ENCODE measurements at regions not wholly inside any gene's neighbourhood (a gene's known extent, or its start where the extent isn't known, plus 50 kb on each side); places are given as distances from the start of the nearest gene placed in this dataset.
"Not testable (repeated sequence)": the region's sequence is repeated elsewhere in the genome, so short reads cannot be mapped to it uniquely, and the experiment has no call there.

DNA sequence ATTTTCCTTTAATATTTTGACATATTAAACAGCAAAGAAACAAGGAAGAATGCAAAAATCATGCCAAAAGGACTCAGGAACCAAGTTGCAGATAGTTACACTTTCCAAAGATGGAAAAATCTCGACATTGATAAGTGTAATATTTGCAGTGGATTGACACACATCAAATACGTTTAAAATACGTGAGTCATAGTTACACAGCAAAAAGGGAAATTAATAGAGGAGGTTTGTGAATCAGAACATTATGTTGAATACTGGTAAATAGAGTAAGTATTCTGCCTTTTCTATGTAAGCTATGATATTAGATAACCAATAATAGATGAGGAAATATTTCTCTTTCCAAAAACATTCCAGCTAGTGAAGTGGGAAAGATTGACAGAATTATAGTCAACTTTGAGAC, 1761.3 kb upstream of the IGFBP7 start:
- no peak for DNase-seq

DNA sequence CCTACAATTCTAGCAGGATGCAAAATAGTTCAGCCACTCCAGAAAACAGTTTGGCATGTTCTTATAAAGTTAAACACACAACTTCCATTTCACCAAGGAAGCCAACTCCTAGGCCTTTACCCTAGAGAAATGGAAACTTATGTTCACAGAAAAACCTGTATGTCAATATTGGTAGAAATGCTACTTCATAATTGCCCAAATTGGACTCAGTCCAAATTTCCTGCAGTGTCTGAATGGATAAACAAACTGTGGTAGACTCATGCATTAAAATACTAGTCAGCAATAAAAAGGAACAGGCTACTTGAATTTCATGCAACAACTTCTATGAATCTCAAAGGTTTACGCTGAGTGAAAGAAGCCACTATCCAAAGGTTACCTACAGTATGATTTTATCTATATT, 1738.8 kb upstream of the IGFBP7 start:
- DNase-seq, result no peak

DNA sequence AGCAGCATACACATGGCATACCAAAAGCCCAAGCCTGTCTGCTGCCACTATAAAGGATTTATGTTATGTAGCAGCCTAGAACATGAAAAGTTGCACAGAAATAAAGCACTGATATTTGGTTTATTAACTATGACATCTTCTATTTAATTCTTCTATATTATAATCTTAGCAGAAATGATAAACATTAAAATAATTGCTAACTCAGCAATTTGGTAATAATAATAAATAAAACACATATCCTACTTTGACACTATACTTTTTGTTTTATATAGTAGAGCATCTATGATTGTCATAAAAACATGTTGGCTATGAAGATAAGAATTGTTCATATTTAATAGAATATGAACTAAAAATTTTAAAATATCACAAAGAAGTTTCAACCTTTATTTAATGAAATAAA, 1733.3 kb upstream of the IGFBP7 start:
- no peak for DNase-seq

DNA sequence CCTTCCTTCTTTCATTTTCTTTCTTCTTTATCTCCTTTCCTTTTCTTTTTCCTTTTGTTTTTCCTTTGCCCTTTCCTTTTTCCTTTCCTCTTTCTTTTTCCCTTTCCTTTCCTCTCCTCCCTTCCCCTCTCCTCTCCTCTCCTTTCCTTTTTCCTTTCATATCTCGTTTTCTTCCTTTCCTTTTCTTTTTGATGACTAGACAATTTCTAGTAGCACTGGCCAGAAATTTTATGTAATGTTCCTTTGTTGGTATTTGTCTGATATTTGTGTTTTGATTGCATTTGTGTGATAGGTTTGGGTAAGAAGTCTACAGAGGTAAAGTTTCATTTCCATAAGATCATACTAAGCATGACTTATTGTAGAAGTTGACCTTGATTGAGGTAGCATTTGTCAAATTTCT, 1722.9 kb upstream of the IGFBP7 start:
- no peak for DNase-seq

DNA sequence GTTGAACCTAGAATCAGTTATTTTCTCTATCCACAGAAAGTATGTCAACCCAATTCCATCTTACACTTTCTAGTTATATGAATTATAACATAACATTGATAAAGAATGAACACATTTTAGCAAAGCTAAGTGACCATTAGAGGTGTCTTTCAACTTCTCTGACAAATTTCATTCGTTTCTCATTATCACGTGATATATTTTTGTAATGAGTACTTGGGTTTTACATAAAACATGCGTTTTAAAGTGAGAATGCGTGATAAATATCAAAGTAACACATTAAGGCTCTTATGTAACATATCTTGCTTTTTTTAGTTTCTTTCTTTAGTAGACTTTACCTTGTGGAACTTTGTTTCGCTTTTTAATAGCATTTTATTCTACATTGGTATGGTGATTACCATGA, 1715.1 kb upstream of the IGFBP7 start:
- DNase-seq, result no peak

DNA sequence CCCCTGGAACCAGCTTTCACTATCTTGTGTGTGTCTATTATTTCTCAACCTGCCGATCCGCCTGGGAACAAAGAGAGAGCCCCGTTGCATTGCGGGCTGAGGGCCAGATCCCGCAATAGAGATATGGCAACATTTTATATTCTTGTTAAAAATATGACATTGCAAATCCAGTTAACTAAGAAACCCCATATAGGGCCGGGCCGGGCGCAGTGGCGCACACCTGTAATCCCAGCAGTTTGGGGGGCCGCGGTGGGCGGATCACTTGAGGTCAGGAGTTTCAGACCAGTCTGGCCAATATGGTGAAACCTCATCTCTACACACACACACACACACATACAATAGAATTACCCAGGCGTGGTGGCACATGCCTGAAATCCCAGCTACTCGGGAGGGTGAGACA, 1708.4 kb upstream of the IGFBP7 start:
- DNase-seq, result not testable (repeated sequence)

DNA sequence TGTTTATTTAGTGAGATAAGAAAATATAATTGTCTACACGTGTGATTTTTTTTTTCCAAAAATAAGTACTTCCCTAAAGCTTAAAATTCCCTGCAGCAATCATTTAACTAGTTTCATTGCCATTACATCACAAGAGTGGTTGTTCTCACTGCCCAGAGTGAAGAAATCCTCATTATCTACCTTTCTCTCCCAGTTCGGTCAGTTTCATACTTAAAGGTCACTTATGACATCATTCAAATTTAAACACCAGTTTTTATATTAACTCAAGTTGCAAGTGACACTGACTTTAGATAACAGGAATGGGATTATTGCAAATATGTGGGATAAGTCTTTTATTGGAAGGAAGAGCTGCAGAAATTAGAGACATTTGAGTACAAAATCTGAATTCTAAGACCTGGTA, 1699.8 kb upstream of the IGFBP7 start:
- no peak for DNase-seq

DNA sequence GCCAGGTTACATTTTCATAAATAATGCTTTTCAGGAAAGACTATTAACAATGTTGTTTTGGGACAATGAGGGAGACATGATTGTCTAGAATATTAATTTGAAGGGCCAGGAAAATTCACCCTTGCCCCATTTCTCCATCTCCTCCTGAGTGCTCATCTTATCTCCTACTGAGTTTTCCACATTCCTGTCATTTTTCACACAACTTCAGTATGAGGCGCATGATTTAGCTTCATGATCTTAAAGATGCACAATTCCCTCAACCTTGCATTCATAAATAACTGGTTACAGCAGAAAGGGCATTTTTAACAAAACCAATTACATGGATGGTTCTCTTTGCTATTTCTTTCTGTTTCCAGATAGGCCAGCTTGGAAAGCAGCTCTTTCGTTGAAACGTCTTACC, 1699.2 kb upstream of the IGFBP7 start:
- DNase-seq, result no peak

DNA sequence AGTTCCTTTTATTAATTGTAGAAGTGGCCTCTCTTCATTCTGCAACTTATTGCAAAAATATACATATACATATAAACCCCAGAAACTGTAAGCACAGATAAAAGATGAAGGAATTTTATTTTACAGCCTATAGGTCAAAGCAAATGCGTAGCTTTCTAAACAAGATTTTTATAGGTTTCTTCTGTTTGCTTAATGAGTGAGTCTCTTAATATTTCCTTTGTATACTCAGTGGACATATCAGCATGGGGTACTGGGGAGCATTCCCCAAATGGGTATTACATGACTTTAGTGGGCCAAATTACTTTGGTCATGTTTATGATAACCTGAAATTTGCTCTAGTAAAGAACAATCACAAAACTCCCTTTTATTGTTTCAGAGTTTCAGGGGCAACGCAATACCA, 1698.6 kb upstream of the IGFBP7 start:
- no peak for DNase-seq

DNA sequence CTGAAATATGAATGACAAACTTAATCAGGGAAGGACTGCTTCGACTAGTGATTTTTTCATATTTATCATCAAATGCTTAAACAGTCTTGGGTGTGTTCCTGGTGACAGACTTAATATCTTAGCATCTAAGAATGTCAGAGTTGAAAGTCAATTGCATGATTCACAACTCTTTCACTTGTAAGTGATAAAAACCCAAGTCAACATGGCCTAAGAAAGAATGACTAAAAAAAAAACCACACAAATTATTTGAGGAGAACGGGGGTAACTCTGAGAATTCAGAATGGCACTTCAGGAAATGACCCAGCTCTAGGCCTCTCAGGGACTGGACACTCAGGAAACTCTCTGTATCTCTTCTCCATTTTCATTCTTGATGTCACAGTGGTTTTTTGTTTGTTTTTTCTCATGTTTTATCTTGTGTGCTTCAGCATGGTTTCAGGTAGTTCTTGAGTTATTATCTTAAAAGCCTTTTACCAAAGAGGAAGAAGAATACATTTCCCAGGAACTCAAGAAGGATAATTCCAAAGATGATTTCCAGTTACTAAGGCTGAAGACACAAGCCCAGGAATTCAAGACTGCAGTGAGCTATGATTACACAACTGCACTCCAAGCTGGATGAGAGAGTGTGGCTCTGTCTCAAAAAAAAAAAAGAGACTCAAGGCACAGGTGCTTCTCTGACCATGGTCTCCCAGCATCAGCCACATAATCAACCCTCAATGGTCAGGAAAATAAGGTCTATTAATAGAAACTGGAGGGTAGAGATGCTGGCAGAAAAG, 1697.8 kb upstream of the IGFBP7 start:
- DNase-seq, result no peak

DNA sequence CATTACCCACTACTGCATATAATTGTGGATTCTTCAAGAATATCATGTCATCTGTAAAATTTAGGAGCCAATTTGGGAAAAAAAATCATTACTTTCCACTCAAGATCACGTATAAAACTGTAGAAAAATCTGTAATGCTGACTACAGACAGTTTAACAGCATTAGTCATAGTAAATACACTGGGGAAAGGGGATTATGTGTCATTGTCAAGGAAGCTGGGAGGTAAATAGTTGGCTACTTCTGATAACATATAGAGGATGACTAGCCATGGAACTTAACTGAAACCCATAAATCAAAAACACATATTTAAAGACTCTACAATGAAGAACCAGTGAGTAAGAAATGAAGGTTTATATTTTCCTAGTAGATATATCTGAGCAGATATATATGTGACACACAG, 1666.4 kb upstream of the IGFBP7 start:
- DNase-seq, result no peak

DNA sequence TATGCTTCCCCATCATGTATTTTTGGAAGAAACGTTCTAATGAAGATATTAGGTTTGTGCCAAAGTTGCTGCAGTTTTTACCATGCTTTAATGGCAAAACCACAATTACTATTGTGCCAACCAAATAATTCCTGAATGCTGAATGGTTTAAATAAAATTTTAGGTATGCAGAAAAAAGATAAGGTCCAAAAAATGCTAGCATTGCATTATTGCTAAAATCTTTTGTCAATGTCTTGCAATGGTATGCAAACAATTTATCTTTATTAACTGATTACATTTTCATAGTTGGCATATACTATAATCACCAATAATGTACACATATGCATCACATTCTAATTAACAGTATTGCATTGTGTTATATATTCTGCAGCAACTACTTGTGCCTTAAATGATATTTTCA, 1657.4 kb upstream of the IGFBP7 start:
- DNase-seq, result no peak

DNA sequence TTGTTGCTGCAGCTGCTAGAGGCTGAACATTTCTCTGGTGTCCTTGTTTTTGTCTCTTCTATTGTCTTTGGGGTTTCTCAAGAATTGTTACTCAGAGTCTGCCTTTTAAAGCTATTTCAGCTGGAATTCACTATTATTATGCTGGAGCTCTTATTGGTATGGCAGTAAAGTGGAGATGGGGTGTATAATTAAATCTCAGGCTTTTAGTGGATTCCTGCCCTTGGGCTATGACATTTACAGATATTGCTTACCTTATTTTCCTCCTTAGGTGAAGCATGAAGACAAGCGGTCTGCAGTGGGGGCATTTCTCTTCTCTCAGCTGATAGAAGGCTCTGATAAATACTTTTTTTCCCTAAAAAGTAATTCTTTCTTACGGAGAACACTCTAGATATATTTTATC, 1656.6 kb upstream of the IGFBP7 start:
- DNase-seq, result no peak

DNA sequence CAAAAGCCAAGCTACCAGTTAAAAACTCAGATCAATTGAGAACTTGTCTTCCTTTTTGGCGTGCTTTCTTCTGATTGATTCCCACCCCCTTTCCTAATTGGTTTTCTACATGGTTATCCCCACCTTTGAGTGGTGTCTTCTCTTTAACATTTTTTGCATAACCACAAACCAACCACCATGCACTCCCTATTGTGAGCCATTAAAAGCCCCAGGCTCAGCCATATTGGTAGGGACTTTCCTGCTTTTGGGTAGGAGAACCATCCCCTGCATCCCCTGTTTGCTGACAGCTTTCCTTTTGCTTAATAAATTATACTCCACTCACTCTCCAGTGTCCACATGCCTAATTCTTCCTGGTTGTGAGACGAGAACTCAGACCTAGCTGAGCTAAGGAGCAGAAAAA, 1651.4 kb upstream of the IGFBP7 start:
- no peak for DNase-seq

DNA sequence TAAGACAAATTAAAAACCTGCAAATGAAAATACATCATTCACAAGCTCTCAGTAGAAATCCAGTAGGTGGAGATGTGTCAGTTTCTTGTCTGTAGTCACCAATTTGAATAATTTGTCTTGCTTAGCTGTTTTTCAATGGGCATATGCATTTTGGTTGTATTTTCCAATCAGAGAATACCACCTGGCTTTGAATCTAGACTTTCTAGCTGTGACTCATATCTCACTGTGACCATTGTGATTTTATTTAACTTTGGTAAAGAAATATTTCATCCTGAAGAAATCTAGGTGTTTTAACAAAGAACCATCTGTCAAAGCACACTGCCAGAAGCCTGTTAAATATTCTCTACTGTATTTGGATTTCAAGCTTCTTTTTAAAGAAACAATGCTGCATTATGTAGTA, 1650.6 kb upstream of the IGFBP7 start:
- DNase-seq, result no peak

DNA sequence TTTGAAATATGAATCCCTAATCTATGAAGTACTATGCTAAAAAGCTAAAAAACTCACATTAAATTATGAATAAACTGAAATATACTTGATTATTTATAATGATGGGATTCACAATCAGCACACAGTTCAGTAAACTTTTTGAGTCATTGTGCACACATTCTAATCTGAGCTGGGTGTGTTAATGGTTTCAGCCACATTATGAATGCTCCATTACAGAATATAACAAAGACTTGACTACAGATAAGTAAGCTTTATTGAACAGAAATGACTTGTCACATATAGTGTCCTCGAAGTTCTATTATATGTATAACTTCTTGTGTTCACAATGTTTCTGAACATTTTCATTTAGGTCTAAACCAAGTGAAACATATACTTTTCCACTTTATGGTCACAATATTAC, 1649.9 kb upstream of the IGFBP7 start:
- DNase-seq, result no peak

DNA sequence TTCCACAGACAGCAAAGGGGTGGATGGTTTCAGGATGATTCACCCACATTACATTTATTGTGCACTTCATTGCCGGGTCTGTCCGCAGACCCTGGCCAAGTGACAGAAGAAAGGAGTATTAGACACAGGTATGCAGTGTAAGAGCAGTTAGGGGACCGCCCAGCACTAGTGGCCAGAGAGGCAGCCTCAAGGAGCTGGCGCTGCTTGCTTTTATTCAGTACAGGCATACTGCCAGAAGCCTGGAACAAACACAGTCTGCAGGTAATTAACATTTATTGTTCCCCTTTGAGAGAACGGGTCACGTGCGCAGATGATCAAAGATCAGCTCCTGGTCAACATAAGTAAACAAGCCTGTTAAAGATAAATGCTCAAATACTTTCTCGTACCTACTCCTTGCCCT, 1639.0 kb upstream of the IGFBP7 start:
- no peak for DNase-seq

DNA sequence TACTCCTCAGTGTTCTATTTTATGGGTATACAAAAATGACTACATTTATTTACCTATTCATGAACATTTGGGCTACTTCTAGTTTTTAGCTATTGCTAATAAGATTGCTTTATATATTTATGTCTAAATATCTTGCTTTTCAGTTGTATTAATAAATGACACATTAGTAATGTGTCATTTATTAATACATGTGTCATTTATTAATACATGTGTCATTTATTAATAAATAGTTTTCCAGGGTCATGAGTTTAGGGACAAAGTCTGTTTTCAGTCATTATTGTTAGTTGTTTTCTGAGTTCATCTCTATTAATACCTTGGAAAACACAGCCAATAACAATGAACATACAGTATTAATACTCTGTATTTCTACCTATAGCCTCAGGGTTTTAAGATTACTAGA, 1630.7 kb upstream of the IGFBP7 start:
- DNase-seq, result no peak

DNA sequence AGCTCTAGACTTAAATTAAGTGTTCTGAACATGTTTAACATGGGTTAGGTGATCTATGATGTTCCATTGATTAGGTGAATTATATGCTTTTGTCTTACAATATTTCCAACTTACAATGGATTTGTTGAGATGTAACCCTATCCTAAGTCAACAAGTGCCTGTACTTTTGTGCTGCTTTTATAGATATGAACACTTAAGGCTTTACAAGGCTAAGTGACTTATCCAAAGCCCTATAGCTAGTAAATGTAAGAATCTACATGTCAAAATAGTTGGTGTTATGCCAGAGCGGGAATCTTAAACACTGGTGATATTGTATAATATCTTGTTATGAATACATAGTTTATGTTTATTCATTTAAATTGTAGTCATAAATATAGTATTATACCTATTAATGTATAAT, 1629.1 kb upstream of the IGFBP7 start:
- no peak for DNase-seq

DNA sequence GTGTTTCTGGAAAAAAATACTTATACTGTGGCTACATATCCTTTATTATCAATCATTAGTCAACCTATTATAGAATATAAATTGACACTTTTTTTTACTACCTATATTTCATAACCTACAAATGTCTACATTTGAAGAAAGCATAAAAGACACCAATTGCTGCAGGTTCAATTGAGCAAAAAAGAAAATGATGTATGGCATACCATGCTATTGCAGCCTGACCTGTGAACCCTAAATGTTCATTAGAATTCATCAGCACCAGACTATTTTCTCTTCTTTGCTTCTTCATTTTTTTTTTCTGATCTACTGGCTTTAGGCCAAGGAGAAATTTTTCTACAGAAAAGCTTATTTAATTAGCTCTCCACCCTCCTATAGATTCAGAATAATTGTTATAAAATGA, 1628.2 kb upstream of the IGFBP7 start:
- DNase-seq, result no peak

DNA sequence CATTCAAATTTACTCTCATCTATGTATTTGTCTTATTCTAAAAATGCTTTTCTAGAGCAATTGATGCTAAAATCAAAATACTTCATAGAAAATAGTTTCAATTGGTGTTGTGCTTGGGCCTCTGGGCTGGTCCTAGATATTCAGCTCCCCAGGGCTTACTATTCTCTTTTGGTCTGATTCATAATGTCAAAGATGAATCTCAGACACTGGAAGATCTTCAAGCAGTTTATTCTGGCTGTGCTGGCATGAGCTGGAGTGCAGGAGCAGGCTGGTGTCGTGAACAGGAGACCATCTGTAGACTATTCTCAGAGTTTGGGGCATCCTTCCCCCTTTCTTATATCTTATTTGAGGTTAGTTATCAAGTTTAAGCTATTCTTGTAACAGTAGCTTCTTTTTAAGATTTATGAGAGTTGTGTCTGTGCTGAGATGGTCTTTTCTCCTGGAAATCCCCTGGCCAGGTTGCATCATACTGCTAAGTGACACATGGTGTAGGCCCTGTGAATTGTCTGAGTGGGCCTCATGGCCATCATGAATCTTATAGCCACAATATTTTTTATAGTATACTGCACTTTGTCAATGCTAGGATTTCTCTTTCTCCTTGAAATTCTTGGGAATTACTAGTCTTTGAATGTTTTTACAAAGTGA, 1624.0 kb upstream of the IGFBP7 start:
- DNase-seq, result no peak

DNA sequence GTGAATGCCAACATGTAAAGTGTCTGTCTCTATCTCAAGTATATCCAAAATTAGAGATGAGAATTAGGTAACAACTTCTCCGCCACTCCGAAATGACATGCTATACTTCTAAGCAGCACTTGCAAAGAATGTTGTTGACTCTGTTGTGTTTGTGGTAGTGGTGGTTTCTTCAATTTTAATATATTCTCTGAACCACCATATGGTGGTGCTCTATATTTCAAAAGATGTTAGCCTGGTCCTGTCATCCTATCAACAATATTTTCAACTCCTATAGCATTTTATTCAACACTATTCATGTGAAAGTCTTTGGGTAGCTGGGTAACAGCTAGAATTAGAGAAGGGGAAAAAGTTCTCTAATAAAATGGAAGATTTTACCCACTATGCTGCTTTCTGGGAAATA, 1622.8 kb upstream of the IGFBP7 start:
- DNase-seq, result no peak

DNA sequence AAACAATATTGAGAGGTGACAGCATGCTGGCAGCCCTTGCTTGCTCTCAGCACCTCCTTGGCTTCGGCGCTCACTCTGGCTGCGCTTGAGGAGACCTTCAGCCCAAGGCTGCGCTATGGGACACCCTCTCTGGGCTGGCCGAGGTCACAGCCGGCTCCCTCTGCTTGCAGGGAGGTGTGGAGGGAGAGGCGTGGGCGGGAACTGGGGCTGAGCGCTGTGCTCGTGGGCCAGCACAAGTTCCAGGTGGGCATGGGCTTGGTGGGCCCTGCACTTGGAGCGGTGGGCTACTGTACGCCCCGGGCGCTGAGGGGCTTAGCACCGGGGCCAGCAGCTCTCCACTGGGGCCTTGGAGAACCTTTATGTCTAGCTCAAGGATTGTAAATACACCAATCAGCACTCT, 1613.8 kb upstream of the IGFBP7 start:
- DNase-seq, result no peak

DNA sequence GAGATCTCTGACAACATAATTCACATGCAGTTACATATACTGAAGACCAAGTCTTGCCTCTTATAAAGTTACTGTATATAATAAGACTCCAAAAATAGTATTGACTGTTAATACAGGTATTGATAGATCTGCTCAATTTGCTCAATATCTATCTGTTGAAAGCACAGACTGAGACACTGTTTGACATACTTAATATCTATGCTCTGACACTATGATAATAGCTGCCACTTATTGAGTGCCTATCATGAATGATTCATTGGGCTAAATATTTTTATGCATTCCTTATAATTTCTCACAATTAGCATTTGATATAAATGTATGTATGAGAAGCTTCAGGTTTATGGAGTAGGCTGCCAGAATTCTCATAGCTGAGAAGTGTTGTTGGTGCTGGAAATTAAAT, 1600.9 kb upstream of the IGFBP7 start:
- no peak for DNase-seq

DNA sequence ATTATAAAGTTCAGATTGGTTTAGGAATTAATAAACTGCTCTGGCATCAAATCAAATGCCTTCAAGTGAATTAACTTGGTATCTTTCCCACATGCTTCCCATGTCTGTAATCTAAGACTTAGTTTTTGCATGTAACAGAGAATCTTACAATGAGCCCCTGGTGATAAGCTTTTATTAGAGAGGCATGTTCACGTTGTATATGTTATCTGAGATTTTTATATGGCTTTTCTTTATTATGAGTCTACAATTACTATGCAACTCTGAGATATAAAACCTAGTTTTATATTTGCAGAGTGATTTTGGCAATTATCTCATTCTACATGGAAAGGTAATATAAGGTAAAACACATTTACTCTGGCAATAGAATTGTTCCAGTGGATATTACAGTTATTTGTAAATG, 1578.4 kb upstream of the IGFBP7 start:
- no peak for DNase-seq
